ENCODE measurements at regions not wholly inside any gene's neighbourhood (a gene's known extent, or its start where the extent isn't known, plus 50 kb on each side); places are given as distances from the start of the nearest gene placed in this dataset.

- intact Hi-C loops (cut with micrococcal nuclease): loop anchor here (5.0 to 10.0 kb wide), 2 partner anchors 75 to 133 kb away; no protein-coding TSS in a partner anchor
- Histone ChIP-seq H3K9ac (replicated peaks; ENCODE audit: extremely low read depth, insufficient read depth, low read length) (no peak overlapping the region), H4K20me1 (replicated peaks; ENCODE audit: control insufficient read depth, extremely low read depth, insufficient read depth, low read length) (no peaks in the 10 kb centered on the region), H3K9me1 (replicated peaks; ENCODE audit: control insufficient read depth, extremely low read depth, insufficient read depth, low read length) (no peaks in the 10 kb centered on the region), H3K27ac (ENCODE audit: insufficient read depth, low read depth, low read length) (no peak overlapping the region), H3K36me3 (ENCODE audit: control insufficient read depth in 2 of 2, extremely low read depth in 1 of 2, insufficient read depth in 2 of 2, low read length in 2 of 2) (no peaks in the 10 kb centered on the region), H3K9me3 (replicated peaks; ENCODE audit: control insufficient read depth, insufficient read depth, low read length) (no peaks in the 10 kb centered on the region), H3K27me3 (ENCODE audit: control insufficient read depth in 2 of 2, insufficient read depth in 2 of 2, low read length in 2 of 2) (no peaks in the 10 kb centered on the region), H3K4me3 (replicated peaks in 1 of 3; ENCODE audit: insufficient read depth in 1 of 3, low read depth in 1 of 3, low read length in 3 of 3) (peak overlapping the region in 1 of 3 experiments; percentile 9), H3K4me1 (ENCODE audit: control insufficient read depth, extremely low read depth, insufficient read depth, low read length) (peaks cover 19% of the 10 kb centered on the region), H3K79me2 (ENCODE audit: control insufficient read depth, insufficient read depth, low read length) (no peaks in the 10 kb centered on the region), H3K4me2 (ENCODE audit: insufficient read depth, low read length) (peak overlapping the region; percentile 29), H2AFZ (ENCODE audit: low read depth, low read length) (peak overlapping the region; percentile 31)
- dilution Hi-C loops (cut with MboI; ENCODE audit: extremely low pct_ligation_motif_present, low sequenced_read_pairs): no loop called here
- ChIA-PET POLR2A (no interaction called here), CTCF (interaction anchor here (1.0 kb wide), 1 partner anchor 17 kb away, joined by 3 read pairs; no protein-coding TSS in a partner anchor)
- DNase-seq (ENCODE audit: low read depth, low spot score): no peak
- TF ChIP-seq POLR2AphosphoS5 (IDR thresholded peaks at IDR 0.05; ENCODE audit: insufficient read depth, low read depth, low read length) (no peak), POLR2A (IDR thresholded peaks at IDR 0.05; ENCODE audit: low read depth, low read length) (no peak), GATA2 (IDR thresholded peaks at IDR 0.05; ENCODE audit: insufficient read depth, insufficient read length, low read depth, low read length) (no peak), FOS (IDR thresholded peaks at IDR 0.05; ENCODE audit: borderline replicate concordance, insufficient read depth, low read length) (no peak), MAX (IDR thresholded peaks at IDR 0.05; ENCODE audit: insufficient read depth, insufficient read length) (no peak), EZH2 (IDR thresholded peaks at IDR 0.05; ENCODE audit: borderline replicate concordance, low read depth, low read length, severe bottlenecking) (no peak), CTCF (IDR thresholded peaks at IDR 0.05; ENCODE audit: extremely low read depth in 1 of 2, insufficient read depth in 1 of 2, low read depth in 1 of 2, low read length in 2 of 2) (no peak), MYC (IDR thresholded peaks at IDR 0.05; ENCODE audit: low read depth, low read length) (no peak), JUN (IDR thresholded peaks at IDR 0.05; ENCODE audit: borderline replicate concordance, insufficient read depth, insufficient read length, low read depth) (no peak)
- BruUV-seq (replicated peaks): no TSS peak
- no peak for FAIRE-seq
Measured at GRCh38 chr9:129337336-129338140, 159.5 kb upstream of the IER5L start.

Measured in endothelial cell of umbilical vein (primary cell).